ENCODE measurements at regions not wholly inside any gene's neighbourhood (a gene's known extent, or its start where the extent isn't known, plus 50 kb on each side); places are given as distances from the start of the nearest gene placed in this dataset.

DNA sequence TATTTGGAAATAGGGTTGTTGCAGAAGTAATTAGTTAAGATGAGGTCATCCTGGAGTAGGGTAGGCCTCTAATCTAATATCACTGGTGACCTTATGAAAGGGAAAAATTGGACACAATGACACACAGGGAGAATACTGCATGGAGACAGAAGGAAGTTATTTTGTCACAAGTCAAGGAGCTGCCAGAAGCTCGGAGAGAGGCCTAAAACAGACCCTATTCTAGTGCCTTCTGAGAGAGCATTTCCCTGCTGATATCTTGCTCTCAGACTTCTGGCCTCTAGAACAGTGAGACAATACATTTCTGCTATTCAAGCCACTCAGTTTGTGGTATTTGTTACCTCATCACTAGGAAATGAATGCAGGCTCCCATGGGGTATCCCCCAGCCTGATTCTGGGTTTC is 332.9 kb downstream of the CSNK1G3 start:
- no peak overlapping the region for H3K4me3 ChIP-seq (ENCODE audit: low read depth, poor library complexity, severe bottlenecking)
- no peak for DNase-seq (ENCODE audit: low spot score in 2 of 2)
- intact Hi-C loops (cut with DNase I; ENCODE audit: low total_unique reads): no loop called here
- WGBS, 2 donors: 59 to 74% methylated on average over 1 of the region's 1 CpG
- TF ChIP-seq POLR2A (IDR thresholded peaks at IDR 0.05): no peak
- TF ChIP-seq, protein P1, sequence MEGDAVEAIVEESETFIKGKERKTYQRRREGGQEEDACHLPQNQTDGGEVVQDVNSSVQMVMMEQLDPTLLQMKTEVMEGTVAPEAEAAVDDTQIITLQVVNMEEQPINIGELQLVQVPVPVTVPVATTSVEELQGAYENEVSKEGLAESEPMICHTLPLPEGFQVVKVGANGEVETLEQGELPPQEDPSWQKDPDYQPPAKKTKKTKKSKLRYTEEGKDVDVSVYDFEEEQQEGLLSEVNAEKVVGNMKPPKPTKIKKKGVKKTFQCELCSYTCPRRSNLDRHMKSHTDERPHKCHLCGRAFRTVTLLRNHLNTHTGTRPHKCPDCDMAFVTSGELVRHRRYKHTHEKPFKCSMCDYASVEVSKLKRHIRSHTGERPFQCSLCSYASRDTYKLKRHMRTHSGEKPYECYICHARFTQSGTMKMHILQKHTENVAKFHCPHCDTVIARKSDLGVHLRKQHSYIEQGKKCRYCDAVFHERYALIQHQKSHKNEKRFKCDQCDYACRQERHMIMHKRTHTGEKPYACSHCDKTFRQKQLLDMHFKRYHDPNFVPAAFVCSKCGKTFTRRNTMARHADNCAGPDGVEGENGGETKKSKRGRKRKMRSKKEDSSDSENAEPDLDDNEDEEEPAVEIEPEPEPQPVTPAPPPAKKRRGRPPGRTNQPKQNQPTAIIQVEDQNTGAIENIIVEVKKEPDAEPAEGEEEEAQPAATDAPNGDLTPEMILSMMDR (IDR thresholded peaks at IDR 0.05): no peak

DNA sequence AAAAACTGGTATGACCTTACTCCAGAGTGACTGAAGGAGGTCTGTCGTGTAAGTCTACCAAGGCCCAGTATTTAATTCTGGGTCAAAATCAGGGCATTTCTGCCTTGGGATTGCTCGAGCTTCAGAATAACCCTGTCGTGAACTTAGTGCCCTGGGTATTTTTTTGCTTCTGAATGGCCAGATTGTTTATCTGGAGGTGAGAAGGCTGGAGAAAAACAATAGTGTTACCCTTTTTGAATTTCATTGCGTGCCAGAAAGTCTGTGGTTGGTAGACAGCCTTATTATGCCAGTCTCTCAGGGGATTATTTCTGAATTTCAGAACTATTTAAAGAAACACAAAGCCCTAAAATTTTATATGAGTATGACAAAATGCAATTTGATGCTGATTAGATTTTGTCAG is 323.4 kb downstream of the CSNK1G3 start:
- intact Hi-C loops (cut with DNase I; ENCODE audit: low total_unique reads): no loop called here
- TF ChIP-seq, protein P1 (IDR thresholded peaks at IDR 0.05): no peak
- TF ChIP-seq POLR2A (IDR thresholded peaks at IDR 0.05): no peak
- WGBS, 2 donors: 57 to 70% methylated on average over 4 of the region's 4 CpGs
- no peak overlapping the region for H3K4me3 ChIP-seq (ENCODE audit: low read depth, poor library complexity, severe bottlenecking)
- DNase-seq (ENCODE audit: low spot score in 2 of 2): no peak

DNA sequence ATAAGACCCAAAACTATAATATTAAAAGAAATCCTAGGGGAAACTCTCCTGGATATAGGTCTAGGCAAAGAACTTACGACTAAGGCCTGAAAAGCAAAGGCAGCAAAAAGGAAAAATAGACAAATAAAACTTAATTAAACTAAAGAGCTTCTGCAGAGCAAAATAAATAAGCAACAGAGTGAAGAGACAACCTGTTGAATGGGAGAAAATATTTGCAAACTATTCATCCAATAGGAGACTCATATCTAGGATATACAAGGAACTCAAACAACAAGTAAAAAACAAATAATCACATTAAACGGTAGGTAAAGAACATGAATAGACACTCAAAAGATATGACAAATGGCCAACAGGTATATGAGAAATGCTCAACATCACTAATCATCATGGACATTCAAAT is 318.6 kb downstream of the CSNK1G3 start:
- no peak overlapping the region for H3K4me3 ChIP-seq (ENCODE audit: low read depth, poor library complexity, severe bottlenecking)
- DNase-seq (ENCODE audit: low spot score in 2 of 2): no peak
- TF ChIP-seq, protein P1 (IDR thresholded peaks at IDR 0.05): no peak
- no peak for TF ChIP-seq POLR2A (IDR thresholded peaks at IDR 0.05)
- WGBS, 2 donors: 97 to 98% methylated on average over 2 of the region's 2 CpGs
- intact Hi-C loops (cut with DNase I; ENCODE audit: low total_unique reads): no loop called here

GRCh38 chr5:123827811-123828210 is 315.8 kb downstream of the CSNK1G3 start:
- DNase-seq (ENCODE audit: low spot score in 2 of 2): no peak
- TF ChIP-seq, protein P1 (IDR thresholded peaks at IDR 0.05): no peak
- TF ChIP-seq POLR2A (IDR thresholded peaks at IDR 0.05): no peak
- WGBS, 2 donors: 73 to 82% methylated on average over 2 of the region's 2 CpGs
- no peak overlapping the region for H3K4me3 ChIP-seq (ENCODE audit: low read depth, poor library complexity, severe bottlenecking)
- intact Hi-C loops (cut with DNase I; ENCODE audit: low total_unique reads): no loop called here

- intact Hi-C loops (cut with DNase I; ENCODE audit: low total_unique reads): no loop called here
- H3K4me3 ChIP-seq (ENCODE audit: low read depth, poor library complexity, severe bottlenecking): no peak overlapping the region
- no peak for TF ChIP-seq POLR2A (IDR thresholded peaks at IDR 0.05)
- TF ChIP-seq, protein P1 (IDR thresholded peaks at IDR 0.05): no peak
- no peak for DNase-seq (ENCODE audit: low spot score in 2 of 2)
- 83 to 84% methylated on average over 4 of the region's 4 CpGs for WGBS, 2 donors
These were observed 307.9 kb downstream of the CSNK1G3 start for GRCh38 chr5:123819833-123820232.

DNA sequence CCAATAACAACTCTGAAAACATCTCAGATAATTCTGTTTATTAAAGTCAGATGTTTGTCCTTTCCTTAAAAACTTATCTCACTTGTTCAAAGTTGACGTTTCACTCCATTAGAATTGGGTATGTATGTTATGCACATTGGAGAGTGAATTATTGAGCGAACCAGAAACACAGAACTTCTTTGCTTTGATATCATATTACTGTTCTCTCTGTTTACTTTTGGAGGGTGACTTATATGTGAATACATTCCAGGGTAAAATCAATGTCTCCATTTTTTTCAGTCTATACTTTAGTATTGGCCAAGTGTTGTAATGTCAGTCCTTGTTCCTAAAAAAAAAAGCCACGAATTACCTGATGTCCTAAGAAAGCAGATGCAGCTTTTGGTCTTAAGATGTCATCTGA is 307.4 kb downstream of the CSNK1G3 start:
- H3K4me3 ChIP-seq (ENCODE audit: low read depth, poor library complexity, severe bottlenecking): no peak overlapping the region
- no peak for TF ChIP-seq POLR2A (IDR thresholded peaks at IDR 0.05)
- 85 to 89% methylated on average over 3 of the region's 3 CpGs for WGBS, 2 donors
- intact Hi-C loops (cut with DNase I; ENCODE audit: low total_unique reads): no loop called here
- no peak for DNase-seq (ENCODE audit: low spot score in 2 of 2)

Data from lower leg skin (tissue), 4 donors.